H1 (cell line): ENCODE measurements at regions not wholly inside any gene's neighbourhood (a gene's known extent, or its start where the extent isn't known, plus 50 kb on each side); places are given as distances from the start of the nearest gene placed in this dataset.

Source experiments
- ATF3 ChIP-seq: IDR thresholded peaks from 2 replicates; pipeline ENCODE4 v1.6.1; 2011; ENCODE audit warnings: low read depth, mild to moderate bottlenecking, low read length; ENCODE audit not compliant: insufficient read depth
- CBX5 ChIP-seq: fragments of 300-800, 300-1000 bp; sonication (generic); IDR thresholded peaks from 2 replicates; pipeline ENCODE4 v1.7.1; 2016; ENCODE audit warnings: antibody characterized with exemption, low read length, low read depth
- CHD7 ChIP-seq: fragments of 300-600 bp; sonication (generic); IDR thresholded peaks from 2 replicates; pipeline ENCODE4 v1.7.1; 2012; ENCODE audit warnings: low read length, moderate library complexity, mild to moderate bottlenecking, inconsistent platforms; ENCODE audit not compliant: insufficient replicate concordance
- JUN ChIP-seq: IDR thresholded peaks from 2 replicates; pipeline ENCODE4 v1.6.1; 2011; ENCODE audit warnings: low read depth, mild to moderate bottlenecking, improper control_type of control experiment, low read length
- KDM4A ChIP-seq: IDR thresholded peaks from one replicate; pipeline ENCODE4 v1.7.1; 2012; ENCODE audit warnings: low read depth, mild to moderate bottlenecking, moderate library complexity, low read length, inconsistent platforms; ENCODE audit not compliant: severe bottlenecking
- POLR2AphosphoS5 ChIP-seq: IDR thresholded peaks from 2 replicates; pipeline ENCODE4 v1.6.1; 2011; ENCODE audit warnings: low read depth, low read length
- POU5F1 ChIP-seq: IDR thresholded peaks from 2 replicates; pipeline ENCODE4 v1.6.1; 2011; ENCODE audit warnings: low read depth, mild to moderate bottlenecking, low read length, moderate library complexity
- RAD21 ChIP-seq, 2 experiments: IDR thresholded peaks in 1 of 2; conservative IDR thresholded peaks in 1 of 2; 2 replicates each; pipeline ENCODE4 v1.6.1; 2011; ENCODE audit warnings: low read depth in 2 of 2, low read length in 2 of 2, improper control_type of control experiment in 1 of 2, inconsistent platforms in 1 of 2, mild to moderate bottlenecking in 1 of 2, moderate library complexity in 1 of 2
- SIRT6 ChIP-seq: IDR thresholded peaks from one replicate; pipeline ENCODE4 v1.7.1; 2012; ENCODE audit warnings: low read length, inconsistent platforms
- SIX5 ChIP-seq: IDR thresholded peaks from 2 replicates; pipeline ENCODE4 v1.6.1; 2011; ENCODE audit warnings: mild to moderate bottlenecking, low read depth, low read length
- SP2 ChIP-seq: IDR thresholded peaks from 2 replicates; pipeline ENCODE4 v1.6.1; 2012; ENCODE audit warnings: mild to moderate bottlenecking, low read length, inconsistent platforms
- TBP ChIP-seq: IDR thresholded peaks from 2 replicates; pipeline ENCODE4 v1.6.1; 2011; ENCODE audit warnings: low read depth, low read length, improper control_type of control experiment

- TF ChIP-seq CHD7 (no peak), SIRT6 (no peak), SIX5 (no peak), SP2 (no peak), CBX5 (no peak), TBP (no peak), KDM4A (no peak), POU5F1 (no peak), JUN (no peak), RAD21 (IDR thresholded peaks at IDR 0.05 in 1 of 2, conservative IDR thresholded peaks at IDR 0.05 in 1 of 2; ENCODE audit: low read depth in 2 of 2, low read length in 2 of 2) (no peak), POLR2AphosphoS5 (no peak), ATF3 (no peak)
These were observed 124.4 kb downstream of the DIPK2A start (continued) for GRCh38 chr3:144096016-144096415.
